ENCODE measurements at regions not wholly inside any gene's neighbourhood (a gene's known extent, or its start where the extent isn't known, plus 50 kb on each side); places are given as distances from the start of the nearest gene placed in this dataset.

DNA sequence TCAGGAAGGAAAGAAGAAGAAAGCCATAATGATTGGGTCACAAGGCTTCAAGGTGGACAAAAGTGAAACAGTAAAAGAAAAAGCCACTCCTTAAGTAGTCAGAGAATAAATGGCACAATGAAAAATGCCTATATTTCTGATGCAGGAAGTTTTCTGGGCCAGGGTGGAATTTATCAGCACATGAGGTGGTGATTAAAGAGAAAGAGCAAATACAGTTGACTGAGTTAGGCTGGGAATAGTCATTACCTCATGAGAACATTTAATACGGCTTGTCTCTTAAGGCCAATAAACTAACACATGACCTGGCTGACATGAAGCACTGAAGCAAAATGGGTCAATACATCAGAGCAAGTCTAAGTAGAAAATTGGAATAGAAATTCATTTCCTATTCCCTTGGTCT is 499.7 kb downstream of the TMTC2 start:
- no peak for DNase-seq

DNA sequence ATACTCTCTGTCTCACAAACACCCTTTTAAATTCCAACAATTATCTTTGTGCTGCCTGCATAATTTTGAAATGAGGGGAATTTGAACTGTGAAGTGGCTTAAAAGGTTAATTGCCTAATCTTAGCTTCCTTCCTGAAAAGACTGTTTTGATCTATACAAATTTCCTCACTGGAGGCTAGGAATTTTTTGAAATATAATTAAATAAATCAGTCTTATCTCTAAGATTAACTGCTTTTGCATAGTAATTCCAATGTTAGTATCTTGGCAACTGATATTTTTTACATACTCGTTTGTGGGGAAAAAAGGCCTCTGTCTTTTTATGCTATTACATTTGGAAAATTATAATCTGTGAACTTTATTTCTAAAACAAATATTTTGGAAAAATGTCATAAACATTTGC is 498.5 kb downstream of the TMTC2 start:
- DNase-seq = no peak

All from CD4-positive, alpha-beta T cell treated with Interleukin-17A for 1 hour (primary cell).